ENCODE measurements at regions not wholly inside any gene's neighbourhood (a gene's known extent, or its start where the extent isn't known, plus 50 kb on each side); places are given as distances from the start of the nearest gene placed in this dataset.

DNA sequence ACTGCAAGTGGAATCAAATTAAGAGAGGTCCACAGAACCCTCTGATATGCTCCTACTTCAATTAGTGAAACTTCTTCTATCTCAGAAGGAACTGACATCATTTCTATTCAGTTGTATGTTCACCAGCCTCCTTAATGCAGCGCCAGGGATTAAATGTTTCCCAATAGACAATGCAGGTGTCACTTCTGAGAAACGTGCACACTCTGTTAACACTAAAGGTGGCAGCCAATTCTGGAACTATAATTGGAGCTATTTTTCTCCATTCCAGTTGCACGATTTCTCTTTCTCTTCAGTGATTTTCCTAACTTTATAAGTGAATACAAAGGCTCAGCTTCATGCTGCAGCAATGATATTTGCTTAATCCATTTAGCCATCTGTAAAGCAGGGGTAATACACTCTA is 821.9 kb downstream of the TDRD15 start:
- Histone ChIP-seq H3K9ac (ENCODE audit: insufficient read depth, low read depth, low read length) (no peak overlapping the region), H3K27me3 (ENCODE audit: control insufficient read depth in 1 of 2, insufficient read depth in 2 of 2, low read length in 2 of 2) (no peaks in the 10 kb centered on the region), H3K4me1 (ENCODE audit: insufficient read depth, low read length) (no peaks in the 10 kb centered on the region), H3K36me3 (replicated peaks in 1 of 2; ENCODE audit: control insufficient read depth in 1 of 2, insufficient read depth in 2 of 2, low read length in 2 of 2) (no peaks in the 10 kb centered on the region), H3K4me2 (ENCODE audit: low read depth, low read length) (no peak overlapping the region), H3K9me3 (ENCODE audit: low read length) (peaks cover 23% of the 10 kb centered on the region; the same call in 1 of the 2 replicates), H3K79me2 (ENCODE audit: insufficient read depth, low read length) (no peaks in the 10 kb centered on the region), H4K20me1 (ENCODE audit: insufficient read depth, low read length) (no peaks in the 10 kb centered on the region), H3K27ac (ENCODE audit: extremely low read length, insufficient read depth, low read length) (no peak overlapping the region), H3K4me3 (replicated peaks in 1 of 3; ENCODE audit: insufficient read depth in 1 of 3, low read depth in 2 of 3, low read length in 3 of 3) (no peak overlapping the region), H2AFZ (ENCODE audit: low read length) (no peak overlapping the region)
- intact Hi-C loops (cut with micrococcal nuclease; ENCODE audit: unreplicated experiment) (no loop called here), in situ Hi-C loops (cut with HindIII; ENCODE audit: extremely low pct_ligation_motif_present, low pct_unique_long_range_greater_than_20kb) (no loop called here)
- ATAC-seq (no peak), FAIRE-seq (no peak), DNase-seq (ENCODE audit: low spot score) (no peak)
- ChIA-PET POLR2A (no interaction called here), CTCF (ENCODE audit: low intra/inter-chr PET ratio, low total read pairs) (no interaction called here)
- TF ChIP-seq ZNF180 (CRISPR knock-in tag; IDR thresholded peaks at IDR 0.05; ENCODE audit: borderline replicate concordance, low read depth) = no peak
- BruUV-seq (replicated peaks) = no TSS peak
- WGBS (ENCODE audit: low lambda C conversion rate) = 18% methylated on average over 3 of the region's 3 CpGs

GRCh38 chr2:21947046-21947445 is 823.3 kb downstream of the TDRD15 start:
- ChIA-PET CTCF (ENCODE audit: low intra/inter-chr PET ratio, low total read pairs) (no interaction called here), POLR2A (no interaction called here)
- no peak for ATAC-seq
- Histone ChIP-seq H2AFZ (ENCODE audit: low read length) (no peak overlapping the region), H3K4me1 (ENCODE audit: insufficient read depth, low read length) (no peaks in the 10 kb centered on the region), H3K79me2 (ENCODE audit: insufficient read depth, low read length) (no peaks in the 10 kb centered on the region), H3K27ac (ENCODE audit: extremely low read length, insufficient read depth, low read length) (no peak overlapping the region), H3K36me3 (replicated peaks in 1 of 2; ENCODE audit: control insufficient read depth in 1 of 2, insufficient read depth in 2 of 2, low read length in 2 of 2) (no peaks in the 10 kb centered on the region), H3K4me2 (ENCODE audit: low read depth, low read length) (no peak overlapping the region), H3K9ac (ENCODE audit: insufficient read depth, low read depth, low read length) (no peak overlapping the region), H4K20me1 (ENCODE audit: insufficient read depth, low read length) (no peaks in the 10 kb centered on the region), H3K27me3 (ENCODE audit: control insufficient read depth in 1 of 2, insufficient read depth in 2 of 2, low read length in 2 of 2) (no peaks in the 10 kb centered on the region), H3K9me3 (ENCODE audit: low read length) (peaks cover 19% of the 10 kb centered on the region; the same call in 1 of the 2 replicates), H3K4me3 (replicated peaks in 1 of 3; ENCODE audit: insufficient read depth in 1 of 3, low read depth in 2 of 3, low read length in 3 of 3) (no peak overlapping the region)
- intact Hi-C loops (cut with micrococcal nuclease; ENCODE audit: unreplicated experiment) = no loop called here
- in situ Hi-C loops (cut with HindIII; ENCODE audit: extremely low pct_ligation_motif_present, low pct_unique_long_range_greater_than_20kb) = no loop called here
- no TSS peak for BruUV-seq (replicated peaks)
- FAIRE-seq = no peak
- DNase-seq (ENCODE audit: low spot score) = no peak
- WGBS (ENCODE audit: low lambda C conversion rate) = 10% methylated on average over 6 of the region's 6 CpGs
- TF ChIP-seq DBP (CRISPR knock-in tag; IDR thresholded peaks at IDR 0.05; ENCODE audit: not compliant biosample characterization) (no peak), ZSCAN30 (CRISPR knock-in tag; IDR thresholded peaks at IDR 0.05) (no peak), CC2D1A (CRISPR knock-in tag; IDR thresholded peaks at IDR 0.05) (no peak), ZNF407 (CRISPR knock-in tag; IDR thresholded peaks at IDR 0.05; ENCODE audit: not compliant biosample characterization) (no peak), GFI1 (CRISPR knock-in tag; IDR thresholded peaks at IDR 0.05; ENCODE audit: borderline replicate concordance) (no peak), ZNF790 (CRISPR knock-in tag; IDR thresholded peaks at IDR 0.05; ENCODE audit: borderline replicate concordance) (no peak), HMGA1 (CRISPR knock-in tag; conservative IDR thresholded peaks at IDR 0.05) (no peak), ZNF274 (CRISPR knock-in tag; IDR thresholded peaks at IDR 0.05) (no peak)

Data from HepG2 (cell line).